IPS-18a (cell line): ENCODE measurements at regions not wholly inside any gene's neighbourhood (a gene's known extent, or its start where the extent isn't known, plus 50 kb on each side); places are given as distances from the start of the nearest gene placed in this dataset.

Source experiments
- H3K27ac ChIP-seq: one replicate; pipeline ENCODE4 v1.5.1; 2013; ENCODE audit warnings: low read length
- H3K27me3 ChIP-seq: one replicate; pipeline ENCODE4 v1.6.1; 2013; ENCODE audit warnings: mild to moderate bottlenecking, low read length; ENCODE audit not compliant: control insufficient read depth, insufficient read depth
- H3K36me3 ChIP-seq: one replicate; pipeline ENCODE4 v1.6.1; 2013; ENCODE audit warnings: low read depth, low read length; ENCODE audit not compliant: control insufficient read depth
- H3K4me1 ChIP-seq: one replicate; pipeline ENCODE4 v1.6.1; 2013; ENCODE audit warnings: low read depth, low read length; ENCODE audit not compliant: control insufficient read depth
- H3K4me3 ChIP-seq: one replicate; pipeline ENCODE4 v1.5.1; 2013; ENCODE audit warnings: low read length
- H3K9ac ChIP-seq: one replicate; pipeline ENCODE4 v1.6.1; 2013; ENCODE audit warnings: mild to moderate bottlenecking, low read length, moderate library complexity
- H3K9me3 ChIP-seq: one replicate; pipeline ENCODE4 v1.6.1; 2013; ENCODE audit warnings: low read depth, low read length; ENCODE audit not compliant: control insufficient read depth

GRCh38 chr1:238312969-238313368, 422.2 kb upstream of the ZP4 start:
- Histone ChIP-seq H3K27me3 (no peaks in the 10 kb centered on the region), H3K9me3 (no peaks in the 10 kb centered on the region), H3K9ac (no peak overlapping the region), H3K27ac (no peak overlapping the region), H3K4me1 (no peaks in the 10 kb centered on the region), H3K4me3 (no peak overlapping the region), H3K36me3 (no peaks in the 10 kb centered on the region)

GRCh38 chr1:238306411-238306810, 415.7 kb upstream of the ZP4 start:
- no peaks in the 10 kb centered on the region for H3K9me3 ChIP-seq
- no peaks in the 10 kb centered on the region for H3K4me1 ChIP-seq
- no peak overlapping the region for H3K27ac ChIP-seq
- H3K9ac ChIP-seq, result no peak overlapping the region
- H3K27me3 ChIP-seq, result no peaks in the 10 kb centered on the region
- H3K4me3 ChIP-seq, result no peak overlapping the region
- H3K36me3 ChIP-seq, result no peaks in the 10 kb centered on the region

GRCh38 chr1:238302646-238303045, 411.9 kb upstream of the ZP4 start:
- H3K9me3 ChIP-seq, result no peaks in the 10 kb centered on the region
- H3K9ac ChIP-seq, result no peak overlapping the region
- no peaks in the 10 kb centered on the region for H3K4me1 ChIP-seq
- H3K36me3 ChIP-seq, result no peaks in the 10 kb centered on the region
- no peak overlapping the region for H3K4me3 ChIP-seq
- no peak overlapping the region for H3K27ac ChIP-seq
- no peaks in the 10 kb centered on the region for H3K27me3 ChIP-seq

- no peaks in the 10 kb centered on the region for H3K27me3 ChIP-seq
- no peaks in the 10 kb centered on the region for H3K9me3 ChIP-seq
- H3K27ac ChIP-seq, result no peak overlapping the region
- no peaks in the 10 kb centered on the region for H3K4me1 ChIP-seq
- no peak overlapping the region for H3K4me3 ChIP-seq
- H3K36me3 ChIP-seq, result no peaks in the 10 kb centered on the region
- H3K9ac ChIP-seq, result no peak overlapping the region
These were observed 405.6 kb upstream of the ZP4 start for GRCh38 chr1:238296371-238296770.

GRCh38 chr1:238293075-238293474, 402.4 kb upstream of the ZP4 start:
- Histone ChIP-seq H3K4me3 (no peak overlapping the region), H3K36me3 (no peaks in the 10 kb centered on the region), H3K4me1 (no peaks in the 10 kb centered on the region), H3K27ac (no peak overlapping the region), H3K27me3 (no peaks in the 10 kb centered on the region), H3K9me3 (no peaks in the 10 kb centered on the region), H3K9ac (no peak overlapping the region)

- no peak overlapping the region for H3K27ac ChIP-seq
- H3K9ac ChIP-seq, result no peak overlapping the region
- H3K36me3 ChIP-seq, result no peaks in the 10 kb centered on the region
- no peaks in the 10 kb centered on the region for H3K4me1 ChIP-seq
- peaks cover 13% of the 10 kb centered on the region for H3K9me3 ChIP-seq
- H3K27me3 ChIP-seq, result no peaks in the 10 kb centered on the region
- H3K4me3 ChIP-seq, result no peak overlapping the region
These were observed 390.7 kb upstream of the ZP4 start for GRCh38 chr1:238281418-238281817.

- Histone ChIP-seq H3K36me3 (no peaks in the 10 kb centered on the region), H3K4me3 (no peak overlapping the region), H3K27me3 (no peaks in the 10 kb centered on the region), H3K9ac (no peak overlapping the region), H3K9me3 (peaks cover 14% of the 10 kb centered on the region), H3K4me1 (no peaks in the 10 kb centered on the region), H3K27ac (no peak overlapping the region)
These were observed 389.1 kb upstream of the ZP4 start for GRCh38 chr1:238279694-238280380.

- no peak overlapping the region for H3K27ac ChIP-seq
- no peak overlapping the region for H3K4me3 ChIP-seq
- H3K36me3 ChIP-seq, result no peaks in the 10 kb centered on the region
- H3K27me3 ChIP-seq, result no peaks in the 10 kb centered on the region
- H3K4me1 ChIP-seq, result no peaks in the 10 kb centered on the region
- H3K9ac ChIP-seq, result no peak overlapping the region
- peaks cover 11% of the 10 kb centered on the region for H3K9me3 ChIP-seq
These were observed 381.4 kb upstream of the ZP4 start for GRCh38 chr1:238272145-238272544.

- Histone ChIP-seq H3K27me3 (no peaks in the 10 kb centered on the region), H3K9ac (no peak overlapping the region), H3K4me1 (no peaks in the 10 kb centered on the region), H3K36me3 (no peaks in the 10 kb centered on the region), H3K27ac (no peak overlapping the region), H3K4me3 (no peak overlapping the region), H3K9me3 (no peaks in the 10 kb centered on the region)
These were observed 375.1 kb upstream of the ZP4 start for GRCh38 chr1:238265866-238266265.

GRCh38 chr1:238264951-238265350, 374.2 kb upstream of the ZP4 start:
- Histone ChIP-seq H3K9me3 (no peaks in the 10 kb centered on the region), H3K27me3 (no peaks in the 10 kb centered on the region), H3K4me1 (no peaks in the 10 kb centered on the region), H3K27ac (no peak overlapping the region), H3K4me3 (no peak overlapping the region), H3K9ac (no peak overlapping the region), H3K36me3 (no peaks in the 10 kb centered on the region)

GRCh38 chr1:238258510-238258909, 367.8 kb upstream of the ZP4 start:
- Histone ChIP-seq H3K9me3 (no peaks in the 10 kb centered on the region), H3K27ac (no peak overlapping the region), H3K4me1 (peaks cover 17% of the 10 kb centered on the region), H3K4me3 (no peak overlapping the region), H3K36me3 (no peaks in the 10 kb centered on the region), H3K9ac (no peak overlapping the region), H3K27me3 (no peaks in the 10 kb centered on the region)

GRCh38 chr1:238257018-238257621, 366.4 kb upstream of the ZP4 start:
- H3K9me3 ChIP-seq, result no peaks in the 10 kb centered on the region
- no peak overlapping the region for H3K9ac ChIP-seq
- peaks cover 23% of the 10 kb centered on the region for H3K4me1 ChIP-seq

More at GRCh38 chr1:238257018-238257621, 366.4 kb upstream of the ZP4 start:
- H3K27ac ChIP-seq, result no peak overlapping the region
- no peaks in the 10 kb centered on the region for H3K27me3 ChIP-seq
- no peak overlapping the region for H3K4me3 ChIP-seq
- H3K36me3 ChIP-seq, result no peaks in the 10 kb centered on the region
